IPS-NIHi7 (cell line): ENCODE measurements at regions not wholly inside any gene's neighbourhood (a gene's known extent, or its start where the extent isn't known, plus 50 kb on each side); places are given as distances from the start of the nearest gene placed in this dataset.

ENCODE experiments used
- DNase-seq: peaks from one replicate; pipeline ENCODE4 v3.0.0; 2012; ENCODE audit warnings: mixed read lengths; ENCODE audit errors: extremely low spot score

DNA sequence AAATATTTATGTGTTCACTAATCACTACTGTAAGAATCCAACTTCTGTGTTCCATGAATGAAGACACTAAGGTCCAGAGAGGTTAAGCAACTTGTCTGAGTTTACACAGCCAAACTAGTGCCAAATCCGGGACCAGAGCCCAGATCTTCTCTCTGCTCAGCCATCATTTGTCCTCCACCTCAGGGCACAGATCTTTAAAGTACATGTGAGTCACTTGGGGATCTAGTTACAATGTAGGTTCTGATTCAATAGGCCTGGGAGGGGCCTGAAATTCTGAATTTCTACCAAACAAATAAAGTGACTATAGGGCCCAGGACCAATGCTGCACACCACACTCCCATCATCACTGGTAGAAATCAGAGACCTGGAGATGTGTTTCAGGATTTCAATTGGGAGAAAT, 162.9 kb downstream of the GXYLT1 start:
- DNase-seq: no peak

DNA sequence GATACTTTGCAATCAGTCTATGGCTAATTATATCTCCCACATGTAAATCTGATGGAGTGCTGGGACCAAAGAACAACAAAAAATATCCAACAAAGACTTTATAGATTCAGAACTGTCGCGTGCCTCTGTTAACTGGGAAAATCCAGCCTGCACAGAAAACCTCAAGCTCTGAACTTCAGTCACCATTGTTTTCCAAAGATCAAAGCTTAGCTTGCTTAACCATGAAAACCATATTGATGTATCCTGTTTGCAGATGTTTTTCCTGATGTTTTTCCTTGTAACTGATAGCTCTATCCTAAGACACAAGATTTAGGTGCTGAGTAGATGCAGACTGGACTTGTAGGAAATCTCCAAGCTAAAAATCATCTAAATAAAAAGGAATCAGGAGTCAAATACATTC, 163.7 kb downstream of the GXYLT1 start:
- DNase-seq: no peak

GRCh38 chr12:41980390-41980789, 164.3 kb downstream of the GXYLT1 start:
- DNase-seq: no peak

DNA sequence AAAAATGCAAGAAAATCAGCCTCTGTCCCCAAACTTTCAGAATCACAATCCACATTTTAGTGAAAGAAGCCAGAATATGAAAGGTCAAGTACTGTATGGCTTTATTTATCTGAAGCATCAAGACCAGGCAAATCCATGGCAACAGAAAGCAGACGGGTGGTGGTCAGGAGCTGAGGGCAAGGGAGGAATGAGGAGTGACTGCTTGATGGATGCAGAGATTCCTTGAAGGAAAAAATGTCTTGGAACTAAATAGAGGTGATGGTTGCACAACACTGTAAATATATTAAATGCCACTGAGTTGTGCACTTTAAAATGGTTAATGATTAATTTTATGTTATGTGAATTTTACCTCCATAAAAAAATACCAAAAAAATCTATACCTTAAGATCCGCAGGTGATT, 165.1 kb downstream of the GXYLT1 start:
- no peak for DNase-seq

DNA sequence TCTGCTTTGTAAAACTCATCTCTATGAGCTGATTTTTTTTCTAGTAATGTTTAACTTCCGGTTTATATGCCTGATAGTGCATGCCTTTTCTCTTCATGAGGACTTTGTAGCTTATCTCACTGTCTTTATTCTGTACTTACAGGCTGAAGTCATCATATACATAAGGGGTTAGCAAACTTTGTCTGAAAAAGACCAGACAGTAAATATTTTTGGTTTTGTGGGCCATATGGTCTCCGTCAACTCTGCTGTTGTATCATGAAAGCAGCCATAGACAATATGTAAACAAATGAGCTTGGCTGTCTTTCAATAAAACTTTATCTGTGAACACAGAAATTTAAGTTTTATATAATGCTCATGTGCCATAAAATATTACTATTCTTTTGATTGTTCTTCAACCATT, 172.1 kb downstream of the GXYLT1 start:
- DNase-seq: no peak

GRCh38 chr12:41972196-41972595, 172.5 kb downstream of the GXYLT1 start:
- DNase-seq: no peak

DNA sequence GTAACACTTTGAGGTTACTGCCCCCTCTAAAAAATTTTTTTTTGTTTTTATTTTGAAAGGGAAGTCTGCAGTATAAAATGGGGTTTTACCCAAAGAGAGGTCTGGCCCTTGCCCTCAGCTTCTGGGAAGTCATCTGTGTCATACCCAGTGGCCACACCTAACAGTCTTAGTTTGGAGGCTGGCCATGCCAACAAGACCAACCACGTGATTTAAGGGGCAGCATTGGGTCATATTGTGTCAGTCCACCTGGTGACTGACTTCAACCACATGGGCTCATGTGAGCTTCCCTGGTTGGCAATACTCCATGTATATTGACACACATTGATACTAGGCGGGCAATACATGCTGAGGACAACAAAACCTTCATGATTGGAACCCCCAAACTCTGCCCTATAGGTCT, 173.9 kb downstream of the GXYLT1 start:
- no peak for DNase-seq

DNA sequence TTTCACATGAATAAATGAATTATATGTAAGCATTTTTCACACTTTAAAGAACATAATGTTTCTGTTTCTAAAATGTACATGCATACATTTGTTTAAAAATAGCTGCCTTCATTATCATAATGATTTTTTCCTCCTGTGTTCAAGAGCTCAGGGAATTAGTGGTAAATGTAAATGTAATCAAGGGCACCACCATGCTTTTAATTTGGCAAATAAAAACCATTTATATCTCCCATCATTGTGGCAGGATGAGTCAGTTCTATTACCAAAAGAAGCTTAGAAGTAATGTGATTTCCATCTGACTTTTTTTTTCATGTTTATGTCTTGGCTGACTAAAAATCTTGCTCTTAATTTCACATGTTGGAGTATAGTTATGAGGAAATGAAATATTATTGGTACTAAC, 176.1 kb downstream of the GXYLT1 start:
- DNase-seq: no peak

- DNase-seq: peak; percentile 79
Observed at GRCh38 chr12:41967668-41968500, 176.8 kb downstream of the GXYLT1 start.

DNA sequence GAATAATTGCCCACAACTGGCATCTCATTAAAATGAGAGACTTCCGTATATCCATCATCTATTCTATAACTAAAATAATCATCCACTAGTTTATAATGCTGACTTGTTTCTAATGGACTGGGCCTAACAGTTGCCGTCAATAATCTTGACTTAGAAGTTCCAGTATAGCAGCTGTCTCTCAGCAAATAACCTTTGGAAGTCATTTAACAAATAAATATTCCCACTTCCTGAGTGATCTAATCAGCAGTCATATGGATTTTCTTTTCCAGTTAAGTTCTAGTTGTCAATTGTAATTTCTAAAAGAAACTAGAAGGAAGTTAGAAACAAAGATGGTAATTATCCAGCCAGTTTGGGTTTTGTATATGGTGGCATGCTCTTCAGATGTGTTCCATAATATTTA, 177.8 kb downstream of the GXYLT1 start:
- DNase-seq: no peak

- DNase-seq: no peak
Observed at GRCh38 chr12:41966001-41966400, 178.7 kb downstream of the GXYLT1 start.

- DNase-seq: no peak
Observed at GRCh38 chr12:41963398-41963797, 181.3 kb downstream of the GXYLT1 start.

DNA sequence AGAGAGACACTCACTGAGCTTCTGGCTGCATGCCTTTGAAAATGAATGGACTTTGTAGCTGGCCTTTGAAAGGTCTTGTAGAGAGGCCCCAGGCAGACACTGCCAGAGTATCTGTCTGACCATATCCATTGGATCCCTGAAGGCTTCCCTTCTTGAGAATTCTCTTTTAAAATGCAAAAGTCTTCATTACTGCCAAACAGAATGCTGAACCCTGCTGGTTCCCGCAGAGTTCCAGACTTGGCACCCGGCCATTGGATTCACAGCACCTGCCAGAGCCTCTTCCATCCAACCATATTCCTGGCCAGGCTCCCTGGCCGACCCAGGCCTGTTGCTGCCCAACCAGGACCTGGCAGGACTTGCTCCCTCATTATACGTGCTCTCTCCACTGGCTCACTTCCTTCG, 182.5 kb downstream of the GXYLT1 start:
- DNase-seq: no peak

GRCh38 chr12:41959271-41959670, 185.4 kb downstream of the GXYLT1 start:
- no peak for DNase-seq

DNA sequence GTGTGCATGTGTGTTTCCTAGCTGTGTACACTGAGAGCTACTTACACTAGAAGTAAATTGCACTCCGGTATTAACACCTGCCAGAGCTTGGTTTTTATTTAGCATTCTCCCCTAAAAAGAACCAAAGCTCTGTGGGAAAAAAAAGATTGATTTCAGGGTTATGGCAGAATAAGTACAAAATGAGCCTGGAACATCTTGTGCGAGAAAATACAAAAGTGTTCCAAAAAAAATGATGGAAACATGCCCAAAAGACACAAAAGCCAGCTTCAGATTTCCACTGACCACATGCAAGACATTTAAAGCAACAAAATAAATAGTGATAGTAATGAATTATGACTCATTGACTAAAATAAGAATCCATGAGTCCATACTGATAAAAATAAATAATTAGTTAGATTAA, 188.3 kb downstream of the GXYLT1 start:
- no peak for DNase-seq

DNA sequence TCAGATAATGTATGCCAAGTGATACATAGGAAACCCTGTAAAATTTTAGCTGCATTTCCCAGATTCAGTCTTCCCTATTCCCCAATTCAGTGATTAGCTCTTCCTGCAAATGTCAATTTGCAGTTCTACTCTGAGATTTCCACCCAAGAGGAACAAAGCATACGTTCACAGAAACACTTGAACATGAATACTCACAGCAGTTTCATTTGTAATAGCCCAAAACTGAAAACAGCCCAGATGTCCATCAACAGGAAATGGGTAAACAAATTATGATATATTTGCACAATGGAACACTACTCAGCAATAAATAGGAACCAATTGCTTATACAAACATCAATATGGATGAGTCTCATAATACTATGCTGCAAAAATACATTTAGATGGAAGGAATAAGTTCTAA, 194.2 kb downstream of the GXYLT1 start:
- no peak for DNase-seq

GRCh38 chr12:41946106-41946505, 198.6 kb downstream of the GXYLT1 start:
- DNase-seq: no peak

- no peak for DNase-seq
Observed at GRCh38 chr12:41944216-41944615, 200.5 kb downstream of the GXYLT1 start.

GRCh38 chr12:41943671-41944070, 201.0 kb downstream of the GXYLT1 start:
- DNase-seq: no peak

- DNase-seq: no peak
Observed at GRCh38 chr12:41942354-41942753, 202.3 kb downstream of the GXYLT1 start.

- DNase-seq: no peak
Observed at GRCh38 chr12:41941079-41941478, 203.6 kb downstream of the GXYLT1 start.

GRCh38 chr12:41940571-41940970, 204.1 kb downstream of the GXYLT1 start:
- no peak for DNase-seq

- DNase-seq: no peak
Observed at GRCh38 chr12:41936333-41936732, 208.3 kb downstream of the GXYLT1 start.

- no peak for DNase-seq
Observed at GRCh38 chr12:41935911-41936310, 208.8 kb downstream of the GXYLT1 start.
